ENCODE measurements at regions not wholly inside any gene's neighbourhood (a gene's known extent, or its start where the extent isn't known, plus 50 kb on each side); places are given as distances from the start of the nearest gene placed in this dataset.

GRCh38 chr5:60546207-60546606 lies 153.8 kb downstream of the DEPDC1B start:
- TF ChIP-seq, protein P1, sequence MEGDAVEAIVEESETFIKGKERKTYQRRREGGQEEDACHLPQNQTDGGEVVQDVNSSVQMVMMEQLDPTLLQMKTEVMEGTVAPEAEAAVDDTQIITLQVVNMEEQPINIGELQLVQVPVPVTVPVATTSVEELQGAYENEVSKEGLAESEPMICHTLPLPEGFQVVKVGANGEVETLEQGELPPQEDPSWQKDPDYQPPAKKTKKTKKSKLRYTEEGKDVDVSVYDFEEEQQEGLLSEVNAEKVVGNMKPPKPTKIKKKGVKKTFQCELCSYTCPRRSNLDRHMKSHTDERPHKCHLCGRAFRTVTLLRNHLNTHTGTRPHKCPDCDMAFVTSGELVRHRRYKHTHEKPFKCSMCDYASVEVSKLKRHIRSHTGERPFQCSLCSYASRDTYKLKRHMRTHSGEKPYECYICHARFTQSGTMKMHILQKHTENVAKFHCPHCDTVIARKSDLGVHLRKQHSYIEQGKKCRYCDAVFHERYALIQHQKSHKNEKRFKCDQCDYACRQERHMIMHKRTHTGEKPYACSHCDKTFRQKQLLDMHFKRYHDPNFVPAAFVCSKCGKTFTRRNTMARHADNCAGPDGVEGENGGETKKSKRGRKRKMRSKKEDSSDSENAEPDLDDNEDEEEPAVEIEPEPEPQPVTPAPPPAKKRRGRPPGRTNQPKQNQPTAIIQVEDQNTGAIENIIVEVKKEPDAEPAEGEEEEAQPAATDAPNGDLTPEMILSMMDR (conservative IDR thresholded peaks at IDR 0.05; ENCODE audit: low read length): no peak
- H3K4me3 ChIP-seq (ENCODE audit: low read length): no peak overlapping the region
- DNase-seq (ENCODE audit: low read depth): no peak

DNA sequence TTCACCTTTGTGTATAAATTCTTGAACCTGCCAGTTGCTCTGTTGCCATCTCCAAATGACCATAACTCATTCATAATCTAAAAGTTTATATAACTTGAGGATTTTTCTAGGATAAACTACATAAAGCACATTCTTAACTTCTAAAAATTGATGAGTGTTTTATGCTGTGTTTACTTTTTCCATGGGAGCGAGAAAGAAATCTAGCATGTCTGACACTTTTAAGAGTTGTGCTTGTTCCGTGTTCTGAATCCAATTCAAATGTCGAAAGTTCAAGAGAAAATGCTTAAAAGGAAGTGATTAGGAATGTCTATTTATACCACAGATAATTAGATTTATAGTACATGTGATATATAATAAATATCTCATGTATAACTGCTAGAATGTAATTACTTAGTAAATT lies 154.4 kb downstream of the DEPDC1B start:
- H3K4me3 ChIP-seq (ENCODE audit: low read length): no peak overlapping the region
- TF ChIP-seq, protein P1 (conservative IDR thresholded peaks at IDR 0.05; ENCODE audit: low read length): no peak

GRCh38 chr5:60544142-60544541 lies 155.8 kb downstream of the DEPDC1B start:
- H3K4me3 ChIP-seq (ENCODE audit: low read length): no peak overlapping the region
- TF ChIP-seq, protein P1 (conservative IDR thresholded peaks at IDR 0.05; ENCODE audit: low read length): no peak
- no peak for DNase-seq (ENCODE audit: low read depth)

More for the DNA sequence above, 154.4 kb downstream of the DEPDC1B start:
- no peak for DNase-seq (ENCODE audit: low read depth)

DNA sequence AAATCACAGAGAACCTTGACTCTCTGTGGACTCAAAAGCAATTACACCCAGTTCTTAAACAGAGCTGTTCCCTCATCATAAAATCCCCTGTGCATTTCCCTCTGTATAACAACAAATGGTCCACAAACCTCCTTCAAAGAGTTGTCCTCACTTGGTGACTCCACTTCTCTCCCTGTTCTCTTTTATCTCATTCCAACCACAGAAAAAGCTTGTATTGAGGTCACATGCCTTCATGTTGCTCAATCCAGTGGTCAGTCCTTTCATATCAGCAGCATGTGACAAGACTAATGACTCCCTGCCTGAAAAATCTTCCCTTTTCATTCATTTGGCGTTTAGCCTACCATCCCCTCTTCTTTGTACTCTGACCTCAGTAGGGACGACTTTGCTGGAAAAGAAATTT lies 158.0 kb downstream of the DEPDC1B start:
- DNase-seq (ENCODE audit: low read depth): peak; percentile 55
- H3K4me3 ChIP-seq (ENCODE audit: low read length): no peak overlapping the region
- TF ChIP-seq, protein P1 (conservative IDR thresholded peaks at IDR 0.05; ENCODE audit: low read length): no peak

GRCh38 chr5:60540856-60541805 lies 158.8 kb downstream of the DEPDC1B start:
- TF ChIP-seq, protein P1 (conservative IDR thresholded peaks at IDR 0.05; ENCODE audit: low read length): no peak
- DNase-seq (ENCODE audit: low read depth): peak; percentile 75
- no peak overlapping the region for H3K4me3 ChIP-seq (ENCODE audit: low read length)

GRCh38 chr5:60538955-60539866 lies 160.8 kb downstream of the DEPDC1B start:
- no peak overlapping the region for H3K4me3 ChIP-seq (ENCODE audit: low read length)
- no peak for DNase-seq (ENCODE audit: low read depth)
- TF ChIP-seq, protein P1 (conservative IDR thresholded peaks at IDR 0.05; ENCODE audit: low read length): no peak

All from AG10803 (cell line).